ENCODE measurements at regions not wholly inside any gene's neighbourhood (a gene's known extent, or its start where the extent isn't known, plus 50 kb on each side); places are given as distances from the start of the nearest gene placed in this dataset.

DNA sequence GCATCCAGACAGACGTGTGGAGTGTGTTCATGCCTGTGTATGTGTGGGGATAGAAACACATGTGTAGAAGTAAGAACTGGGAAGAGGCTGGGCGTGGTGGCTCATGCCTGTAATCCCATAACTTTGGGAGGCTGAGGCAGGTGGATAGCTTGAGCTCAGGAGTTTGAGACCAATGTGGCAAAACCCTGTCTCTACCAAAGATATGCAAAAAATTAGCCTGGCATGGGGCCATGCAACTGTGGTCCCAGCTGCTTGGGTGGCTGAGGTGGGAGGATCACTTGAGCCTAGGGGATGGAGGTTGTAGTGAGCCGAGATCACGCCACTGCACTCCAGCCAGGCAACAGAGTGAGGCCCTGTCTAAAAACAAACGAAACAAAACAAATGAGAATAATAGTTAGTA is 1166.6 kb downstream of the TBC1D22A start:
- H3K36me3 ChIP-seq, result no peaks in the 10 kb centered on the region
- WGBS, 3 donors, result 49 to 70% (median 59%) methylated on average over 5 of the region's 5 CpGs
- H3K27me3 ChIP-seq, result no peaks in the 10 kb centered on the region
- H3K9me3 ChIP-seq, result no peaks in the 10 kb centered on the region
- TF ChIP-seq, protein P1, sequence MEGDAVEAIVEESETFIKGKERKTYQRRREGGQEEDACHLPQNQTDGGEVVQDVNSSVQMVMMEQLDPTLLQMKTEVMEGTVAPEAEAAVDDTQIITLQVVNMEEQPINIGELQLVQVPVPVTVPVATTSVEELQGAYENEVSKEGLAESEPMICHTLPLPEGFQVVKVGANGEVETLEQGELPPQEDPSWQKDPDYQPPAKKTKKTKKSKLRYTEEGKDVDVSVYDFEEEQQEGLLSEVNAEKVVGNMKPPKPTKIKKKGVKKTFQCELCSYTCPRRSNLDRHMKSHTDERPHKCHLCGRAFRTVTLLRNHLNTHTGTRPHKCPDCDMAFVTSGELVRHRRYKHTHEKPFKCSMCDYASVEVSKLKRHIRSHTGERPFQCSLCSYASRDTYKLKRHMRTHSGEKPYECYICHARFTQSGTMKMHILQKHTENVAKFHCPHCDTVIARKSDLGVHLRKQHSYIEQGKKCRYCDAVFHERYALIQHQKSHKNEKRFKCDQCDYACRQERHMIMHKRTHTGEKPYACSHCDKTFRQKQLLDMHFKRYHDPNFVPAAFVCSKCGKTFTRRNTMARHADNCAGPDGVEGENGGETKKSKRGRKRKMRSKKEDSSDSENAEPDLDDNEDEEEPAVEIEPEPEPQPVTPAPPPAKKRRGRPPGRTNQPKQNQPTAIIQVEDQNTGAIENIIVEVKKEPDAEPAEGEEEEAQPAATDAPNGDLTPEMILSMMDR (IDR thresholded peaks at IDR 0.05), result no peak
- TF ChIP-seq EP300 (IDR thresholded peaks at IDR 0.05), result no peak
- no peaks in the 10 kb centered on the region for H3K4me1 ChIP-seq (ENCODE audit: insufficient read depth)
- H3K4me3 ChIP-seq, result no peak overlapping the region
- intact Hi-C loops (cut with DNase I), result no loop called here
- no peak for DNase-seq
- H3K27ac ChIP-seq, result no peak overlapping the region

DNA sequence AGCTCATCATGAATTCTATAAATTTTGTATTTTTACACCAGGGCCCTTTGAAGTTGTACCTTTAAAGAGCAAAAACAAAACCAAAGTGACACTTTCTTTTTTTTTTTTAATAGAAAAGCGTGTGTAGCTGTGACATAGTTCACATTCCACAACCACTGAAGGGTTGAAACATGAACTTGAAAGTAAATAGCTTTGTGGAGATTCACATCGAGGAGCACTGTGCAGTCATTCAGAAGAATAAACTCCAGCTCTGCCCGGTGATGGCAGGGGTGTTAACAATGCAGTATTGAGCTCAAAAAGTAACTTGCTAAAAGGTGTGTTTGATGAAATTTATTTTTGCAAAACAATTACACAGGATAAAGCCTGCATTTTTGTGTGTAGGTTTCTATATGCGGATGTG is 1166.2 kb downstream of the TBC1D22A start:
- Histone ChIP-seq H3K27me3 (no peaks in the 10 kb centered on the region), H3K9me3 (no peaks in the 10 kb centered on the region), H3K27ac (no peak overlapping the region), H3K36me3 (no peaks in the 10 kb centered on the region), H3K4me1 (ENCODE audit: insufficient read depth) (no peaks in the 10 kb centered on the region), H3K4me3 (no peak overlapping the region)
- DNase-seq, result no peak
- TF ChIP-seq EP300 (IDR thresholded peaks at IDR 0.05) (no peak), POLR2A (IDR thresholded peaks at IDR 0.05) (no peak)
- TF ChIP-seq, protein P1 (IDR thresholded peaks at IDR 0.05), result no peak
- intact Hi-C loops (cut with DNase I), result no loop called here
- WGBS, 3 donors, result 39 to 50% (median 39%) methylated on average over 4 of the region's 4 CpGs

DNA sequence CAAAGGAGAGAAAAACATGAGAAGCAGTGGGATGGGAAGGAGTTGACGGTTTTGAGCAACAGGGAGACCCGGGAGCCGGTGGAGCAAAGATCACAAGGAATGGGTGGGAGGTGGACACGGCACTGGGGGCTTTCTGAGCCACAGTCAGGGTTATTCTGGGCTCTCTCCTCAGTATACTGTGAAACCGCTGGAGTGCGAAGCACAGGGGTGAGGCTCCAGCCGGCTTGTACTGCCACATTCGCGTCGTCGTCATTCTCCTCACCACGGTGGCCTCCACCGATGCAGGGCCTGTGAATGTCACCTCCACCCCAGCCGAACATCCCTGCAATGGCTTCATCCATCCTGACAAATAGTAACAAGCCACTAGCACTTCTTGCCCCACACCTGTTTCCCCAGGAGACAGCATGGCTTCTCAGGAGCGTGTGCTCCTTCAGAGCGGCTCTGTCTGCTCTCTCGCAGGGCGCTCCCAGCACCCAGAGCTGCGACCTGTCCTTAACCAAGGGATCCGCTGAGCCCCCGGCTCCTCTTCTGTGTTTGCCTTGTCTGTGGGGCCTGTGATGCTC is 1165.3 kb downstream of the TBC1D22A start:
- Histone ChIP-seq H3K9me3 (no peaks in the 10 kb centered on the region), H3K36me3 (no peaks in the 10 kb centered on the region), H3K4me3 (no peak overlapping the region), H3K27me3 (no peaks in the 10 kb centered on the region), H3K4me1 (ENCODE audit: insufficient read depth) (no peaks in the 10 kb centered on the region), H3K27ac (no peak overlapping the region)
- no peak for TF ChIP-seq POLR2A (IDR thresholded peaks at IDR 0.05)
- TF ChIP-seq, protein P1 (IDR thresholded peaks at IDR 0.05), result no peak
- DNase-seq, result no peak
- intact Hi-C loops (cut with DNase I), result no loop called here
- WGBS, 3 donors, result 89 to 93% (median 90%) methylated on average over 21 of the region's 21 CpGs

DNA sequence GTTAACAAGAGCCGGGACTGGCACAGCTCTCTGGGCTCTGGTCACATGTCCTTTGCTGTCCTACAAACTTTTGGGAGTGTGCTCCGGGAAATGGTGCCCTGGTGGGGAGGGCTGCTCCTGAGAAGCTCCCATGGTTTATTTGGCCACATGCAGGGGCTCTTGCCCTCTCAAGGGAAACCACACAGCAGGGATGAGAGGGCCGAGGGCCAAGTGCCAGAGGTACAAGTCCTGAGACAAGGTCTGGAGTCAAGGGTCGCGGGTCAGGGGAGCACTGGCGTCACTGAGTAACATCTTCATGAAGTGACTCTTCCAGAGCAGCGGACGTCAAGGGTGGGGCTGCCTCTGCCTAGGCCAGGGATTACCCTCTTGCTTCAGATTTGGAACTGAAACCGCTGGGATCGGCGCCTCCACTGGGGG is 1160.6 kb downstream of the TBC1D22A start:
- Histone ChIP-seq H3K36me3 (no peaks in the 10 kb centered on the region), H3K27me3 (no peaks in the 10 kb centered on the region), H3K27ac (no peak overlapping the region), H3K4me3 (no peak overlapping the region), H3K4me1 (ENCODE audit: insufficient read depth) (no peaks in the 10 kb centered on the region), H3K9me3 (no peaks in the 10 kb centered on the region)
- TF ChIP-seq EP300 (IDR thresholded peaks at IDR 0.05) (no peak), POLR2A (IDR thresholded peaks at IDR 0.05) (no peak)
- TF ChIP-seq, protein P1 (IDR thresholded peaks at IDR 0.05), result no peak
- intact Hi-C loops (cut with DNase I), result no loop called here
- DNase-seq, result no peak
- WGBS, 3 donors, result 91 to 95% (median 94%) methylated on average over 11 of the region's 11 CpGs
